Natural killer cell treated with Interleukin-12 subunit alpha and Interleukin-12 subunit beta and Interleukin-15 and Interleukin-18, amount 100 ng/mL, for 72 hours (primary cell): ENCODE measurements at regions not wholly inside any gene's neighbourhood (a gene's known extent, or its start where the extent isn't known, plus 50 kb on each side); places are given as distances from the start of the nearest gene placed in this dataset.

Source experiments
- ATAC-seq, 2 donors: fragments of 150-1000 bp; cut with Tn5 transposase in 1 of 2; sonication (Bioruptor Pico), chemical (Tn5 transposase) in 1 of 2; 2 replicates each; pipeline ENCODE4 v1.10.0; 2021
- DNase-seq: peaks from one replicate; pipeline ENCODE4 v3.0.0; 2022; ENCODE audit warnings: low spot score
- H3K27ac Mint-ChIP-seq, 2 donors: 1 replicate in 1 of 2; 2 replicates in 1 of 2; pipeline ENCODE4 v1.8.0; 2022; ENCODE audit warnings: mixed read lengths in 2 of 2, mild to moderate bottlenecking in 1 of 2, moderate library complexity in 1 of 2
- H3K27me3 Mint-ChIP-seq, 2 donors: 1 replicate in 1 of 2; 2 replicates in 1 of 2; pipeline ENCODE4 v1.8.0; 2022; ENCODE audit warnings: mixed read lengths in 2 of 2
- H3K36me3 Mint-ChIP-seq: one replicate; pipeline ENCODE4 v1.8.0; 2022; ENCODE audit warnings: mixed read lengths
- H3K4me1 Mint-ChIP-seq, 2 donors: 1 replicate in 1 of 2; 2 replicates in 1 of 2; pipeline ENCODE4 v1.8.0; 2022; ENCODE audit warnings: low read depth in 2 of 2, mixed read lengths in 2 of 2, mild to moderate bottlenecking in 1 of 2
- H3K4me3 Mint-ChIP-seq: one replicate; pipeline ENCODE4 v1.8.0; 2022; ENCODE audit warnings: mixed read lengths
- H3K9me3 Mint-ChIP-seq: 2 replicates; pipeline ENCODE4 v1.8.0; 2022; ENCODE audit warnings: mixed read lengths

- Mint-ChIP-seq H3K4me1 (peaks cover 16 to 24% of the 10 kb centered on the region in 2 donors), H3K27me3 (no peaks in the 10 kb centered on the region), H3K9me3 (peaks cover 5% of the 10 kb centered on the region), H3K4me3 (peak overlapping the region; percentile 71), H3K36me3 (no peaks in the 10 kb centered on the region), H3K27ac (peak overlapping the region; percentile 0 to 2)
- DNase-seq (no peak), ATAC-seq (peak; percentile 53 to 78)
These were observed 53.4 kb upstream of the PRKACB start for GRCh38 chr1:84090447-84091245.

GRCh38 chr1:84089867-84090266, 54.2 kb upstream of the PRKACB start:
- H3K4me3 Mint-ChIP-seq = peak overlapping the region; percentile 71
- peaks cover 16 to 24% of the 10 kb centered on the region in 2 donors for H3K4me1 Mint-ChIP-seq
- H3K36me3 Mint-ChIP-seq = no peaks in the 10 kb centered on the region
- ATAC-seq (peak in 1 of 2 donors; percentile 46), DNase-seq (no peak)
- peaks cover 5% of the 10 kb centered on the region for H3K9me3 Mint-ChIP-seq
- no peaks in the 10 kb centered on the region for H3K27me3 Mint-ChIP-seq
- H3K27ac Mint-ChIP-seq = peak overlapping the region; percentile 0 to 2

- H3K27ac Mint-ChIP-seq = peak overlapping the region; percentile 0 to 2
- no peak for DNase-seq
- H3K4me3 Mint-ChIP-seq = peak overlapping the region; percentile 71
- H3K36me3 Mint-ChIP-seq = no peaks in the 10 kb centered on the region
- ATAC-seq = peak in 1 of 2 donors; percentile 61
- H3K27me3 Mint-ChIP-seq = no peaks in the 10 kb centered on the region
- H3K4me1 Mint-ChIP-seq = peaks cover 16 to 24% of the 10 kb centered on the region in 2 donors
- peaks cover 5% of the 10 kb centered on the region for H3K9me3 Mint-ChIP-seq
These were observed 54.6 kb upstream of the PRKACB start for GRCh38 chr1:84089465-84089864.

DNA sequence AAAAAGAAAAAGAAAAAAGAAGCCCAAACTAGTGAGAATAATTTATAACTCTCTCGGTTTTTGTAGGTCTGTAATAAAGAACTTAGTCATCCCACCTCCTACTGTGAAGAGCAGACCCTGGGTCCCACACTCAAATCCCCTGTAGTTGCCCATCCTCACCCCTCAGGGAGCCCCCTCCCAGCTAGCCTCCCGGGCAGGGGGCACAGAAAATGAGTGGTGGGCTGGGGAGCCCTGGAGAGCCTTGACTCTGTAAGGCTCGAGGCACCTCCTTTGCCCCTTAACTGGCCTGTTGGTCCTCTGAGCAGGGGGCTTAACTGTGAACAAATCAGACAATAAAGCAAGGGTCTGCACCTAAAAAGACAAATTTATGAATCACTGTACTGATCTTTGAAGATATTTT, 57.5 kb upstream of the PRKACB start:
- Mint-ChIP-seq H3K27me3 (no peaks in the 10 kb centered on the region), H3K4me3 (no peak overlapping the region), H3K36me3 (no peaks in the 10 kb centered on the region), H3K9me3 (peaks cover 5% of the 10 kb centered on the region), H3K4me1 (peaks cover 16 to 18% of the 10 kb centered on the region in 2 donors), H3K27ac (no peak overlapping the region)
- no peak for DNase-seq
- no peak for ATAC-seq

- ATAC-seq (no peak), DNase-seq (no peak)
- Mint-ChIP-seq H3K27ac (no peak overlapping the region), H3K4me1 (peaks cover 16 to 18% of the 10 kb centered on the region in 2 donors), H3K27me3 (no peaks in the 10 kb centered on the region), H3K36me3 (no peaks in the 10 kb centered on the region), H3K9me3 (peaks cover 5% of the 10 kb centered on the region), H3K4me3 (no peak overlapping the region)
These were observed 57.9 kb upstream of the PRKACB start for GRCh38 chr1:84086189-84086588.

DNA sequence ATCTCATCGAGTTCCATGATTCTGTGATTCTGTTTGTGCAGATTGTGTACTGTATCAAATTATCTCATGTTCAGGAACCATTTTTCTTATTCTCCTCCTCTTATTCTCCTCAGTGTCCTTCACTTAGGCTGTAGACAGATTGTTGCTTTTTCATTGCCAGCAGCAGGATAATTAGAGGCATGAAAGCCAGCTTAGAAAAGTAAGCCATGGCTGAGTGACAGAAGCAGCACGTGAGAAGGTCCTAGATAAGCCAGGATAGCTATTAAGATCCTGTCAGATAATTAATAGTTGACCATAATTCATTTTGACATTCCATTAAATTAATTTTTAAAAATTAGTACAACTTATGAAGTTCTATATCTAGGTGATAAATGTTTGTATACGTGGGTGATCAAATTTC, 60.8 kb upstream of the PRKACB start:
- H3K4me1 Mint-ChIP-seq = peaks cover 6 to 9% of the 10 kb centered on the region in 2 donors
- no peaks in the 10 kb centered on the region for H3K9me3 Mint-ChIP-seq
- DNase-seq (no peak), ATAC-seq (no peak)
- no peak overlapping the region for H3K4me3 Mint-ChIP-seq
- H3K27ac Mint-ChIP-seq = no peak overlapping the region
- H3K27me3 Mint-ChIP-seq = no peaks in the 10 kb centered on the region
- H3K36me3 Mint-ChIP-seq = no peaks in the 10 kb centered on the region

- Mint-ChIP-seq H3K27me3 (no peaks in the 10 kb centered on the region), H3K27ac (peak overlapping the region; percentile 27 to 49), H3K9me3 (no peaks in the 10 kb centered on the region), H3K4me1 (peaks cover 9 to 14% of the 10 kb centered on the region in 2 donors), H3K4me3 (peak overlapping the region; percentile 75), H3K36me3 (no peaks in the 10 kb centered on the region)
- ATAC-seq (no peak), DNase-seq (no peak)
These were observed 65.2 kb upstream of the PRKACB start for GRCh38 chr1:84078842-84079202.

GRCh38 chr1:84078108-84078841, 65.8 kb upstream of the PRKACB start:
- peaks cover 9 to 14% of the 10 kb centered on the region in 2 donors for H3K4me1 Mint-ChIP-seq
- ATAC-seq = peak; percentile 72 to 75
- peak overlapping the region; percentile 75 for H3K4me3 Mint-ChIP-seq
- no peaks in the 10 kb centered on the region for H3K9me3 Mint-ChIP-seq
- H3K36me3 Mint-ChIP-seq = no peaks in the 10 kb centered on the region
- H3K27ac Mint-ChIP-seq = peak overlapping the region; percentile 27 to 49
- H3K27me3 Mint-ChIP-seq = no peaks in the 10 kb centered on the region
- no peak for DNase-seq

DNA sequence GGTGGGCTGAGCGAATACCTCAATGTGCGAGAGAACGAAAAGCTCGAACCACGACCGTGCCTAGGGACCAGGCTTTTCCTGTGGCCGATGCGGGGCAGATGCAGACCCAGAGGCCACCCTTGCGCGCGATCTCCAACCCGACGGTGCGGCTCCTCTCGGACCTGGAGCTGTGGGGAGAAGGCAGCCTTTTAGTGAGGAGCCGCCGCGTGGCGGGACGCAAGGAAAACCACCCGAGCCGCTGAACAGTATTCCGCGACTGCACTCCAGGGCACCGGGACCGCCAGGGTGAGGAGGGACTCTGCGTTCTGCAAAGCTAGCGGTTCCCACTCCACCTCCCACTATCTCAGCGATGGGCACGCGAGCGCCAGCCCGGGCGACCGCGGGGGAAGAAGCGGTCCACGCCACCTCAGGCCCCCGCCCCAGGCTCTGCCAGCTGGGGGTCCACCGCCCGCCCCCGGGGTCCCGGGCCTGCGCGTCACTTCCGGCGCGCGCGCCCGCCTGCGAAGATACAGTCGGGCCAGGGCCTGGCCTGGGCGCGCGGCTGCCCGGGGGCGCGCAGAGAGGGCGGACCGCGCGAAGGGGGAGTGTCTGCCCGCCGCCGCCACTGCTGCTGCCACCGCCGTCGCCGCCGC, 66.5 kb upstream of the PRKACB start:
- Mint-ChIP-seq H3K27me3 (no peaks in the 10 kb centered on the region), H3K4me1 (peaks cover 9 to 14% of the 10 kb centered on the region in 2 donors)
- ATAC-seq = peak; percentile 97 to 98

DNA sequence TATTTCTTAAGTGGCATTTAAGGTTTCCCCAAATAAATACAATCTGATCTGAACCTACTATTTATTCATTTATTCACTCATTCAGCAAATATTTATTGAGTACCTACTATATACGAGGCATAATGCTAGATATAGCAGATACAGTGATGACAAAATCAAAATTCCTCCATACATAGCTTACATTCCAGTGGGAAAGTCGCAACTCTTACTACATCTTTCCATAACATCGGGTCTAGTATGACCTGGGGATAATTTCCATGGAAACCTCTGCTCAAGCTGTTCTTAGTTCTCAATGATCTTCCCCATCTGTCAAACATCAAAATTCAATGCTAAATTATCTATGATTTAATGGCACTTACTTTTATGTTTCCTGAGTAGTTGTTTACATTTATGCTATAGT, 70.8 kb upstream of the PRKACB start:
- no peak for ATAC-seq
- no peak overlapping the region for H3K27ac Mint-ChIP-seq
- H3K36me3 Mint-ChIP-seq = peaks cover 4% of the 10 kb centered on the region

More for the DNA sequence above, 66.5 kb upstream of the PRKACB start:
- peak; percentile 84 for DNase-seq
- no peaks in the 10 kb centered on the region for H3K9me3 Mint-ChIP-seq
- H3K27ac Mint-ChIP-seq = peak overlapping the region; percentile 81 to 84
- H3K4me3 Mint-ChIP-seq = peak overlapping the region; percentile 87
- no peaks in the 10 kb centered on the region for H3K36me3 Mint-ChIP-seq

DNA sequence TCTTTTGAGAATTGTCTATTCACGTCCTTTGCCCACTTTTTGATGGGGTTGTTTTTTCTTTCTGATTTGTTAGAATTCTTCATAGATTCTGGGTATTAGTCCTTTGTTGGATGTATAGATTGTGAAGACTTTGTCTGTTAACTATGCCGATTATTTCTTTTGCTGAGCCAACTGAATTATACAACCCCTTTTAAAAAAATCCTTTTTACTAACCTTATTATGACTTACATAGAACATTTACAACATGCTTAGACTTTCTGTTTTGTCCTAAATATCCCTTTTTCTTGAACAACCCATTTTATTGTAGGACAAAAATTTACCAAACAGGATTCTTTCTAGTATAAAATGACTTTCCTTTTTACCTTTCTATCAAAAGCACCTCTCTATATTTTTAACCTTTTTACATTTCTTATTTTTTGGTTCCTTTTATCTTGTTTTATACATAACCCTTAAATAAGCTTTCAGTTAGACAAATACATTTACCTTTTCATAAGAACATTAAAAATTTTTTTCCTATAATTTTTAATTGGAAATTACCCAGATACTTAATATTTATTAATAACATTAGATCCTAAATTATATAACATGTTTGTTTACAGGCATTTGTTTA, 70.4 kb upstream of the TTLL7 start:
- DNase-seq = no peak
- no peak for ATAC-seq
- Mint-ChIP-seq H3K4me3 (no peak overlapping the region), H3K4me1 (no peaks in the 10 kb centered on the region), H3K36me3 (peaks cover 4% of the 10 kb centered on the region), H3K27me3 (peaks cover 21 to 30% of the 10 kb centered on the region in 2 donors), H3K27ac (no peak overlapping the region), H3K9me3 (no peaks in the 10 kb centered on the region)

More for the DNA sequence above, 70.8 kb upstream of the PRKACB start:
- H3K9me3 Mint-ChIP-seq = no peaks in the 10 kb centered on the region
- H3K27me3 Mint-ChIP-seq = peaks cover 9 to 11% of the 10 kb centered on the region in 2 donors
- H3K4me1 Mint-ChIP-seq = peaks cover 3 to 5% of the 10 kb centered on the region in 2 donors
- no peak overlapping the region for H3K4me3 Mint-ChIP-seq
- no peak for DNase-seq

GRCh38 chr1:84062496-84062895, 63.6 kb upstream of the TTLL7 start:
- Mint-ChIP-seq H3K27me3 (peaks cover 20 to 38% of the 10 kb centered on the region in 2 donors), H3K36me3 (no peaks in the 10 kb centered on the region), H3K4me3 (no peak overlapping the region), H3K27ac (no peak overlapping the region), H3K9me3 (no peaks in the 10 kb centered on the region), H3K4me1 (no peaks in the 10 kb centered on the region)
- ATAC-seq (no peak), DNase-seq (no peak)

- ATAC-seq (no peak), DNase-seq (no peak)
- Mint-ChIP-seq H3K4me3 (no peak overlapping the region), H3K9me3 (no peaks in the 10 kb centered on the region), H3K4me1 (no peaks in the 10 kb centered on the region), H3K27me3 (peaks cover 19 to 27% of the 10 kb centered on the region in 2 donors), H3K27ac (no peak overlapping the region), H3K36me3 (no peaks in the 10 kb centered on the region)
These were observed 62.4 kb upstream of the TTLL7 start for GRCh38 chr1:84061336-84061735.
